K562 (cell line): ENCODE measurements at regions not wholly inside any gene's neighbourhood (a gene's known extent, or its start where the extent isn't known, plus 50 kb on each side); places are given as distances from the start of the nearest gene placed in this dataset.

Experiments
- ATF3 ChIP-seq, 2 experiments: fragments of 450-650 bp in 1 of 2; sonication (generic) in 1 of 2; formaldehyde crosslinking in 1 of 2; IDR thresholded peaks in 1 of 2; conservative IDR thresholded peaks in 1 of 2; 2 replicates each; pipeline versions ENCODE4 v1.6.1 to v1.8.1; 2016 to 2023; ENCODE audit warnings: mild to moderate bottlenecking in 2 of 2, moderate library complexity in 2 of 2, inconsistent platforms in 1 of 2, missing genetic modification reagents in 1 of 2
- BCL6 ChIP-seq: fragments of 250-450 bp; sonication (Bioruptor Pico); IDR thresholded peaks from 2 replicates; pipeline ENCODE4 v1.4.0; 2020
- E2F1 ChIP-seq: sonication (generic); formaldehyde crosslinking; IDR thresholded peaks from 2 replicates; pipeline ENCODE4 v1.8.1; 2023; ENCODE audit warnings: mild to moderate bottlenecking, missing genetic modification reagents, moderate library complexity
- E2F8 ChIP-seq: fragments of 450-650 bp; IDR thresholded peaks from 2 replicates; pipeline ENCODE4 v1.7.1; 2018; ENCODE audit warnings: mild to moderate bottlenecking, low read depth; ENCODE audit not compliant: partially characterized antibody
- FOXK1 ChIP-seq: sonication (generic); formaldehyde crosslinking; IDR thresholded peaks from 2 replicates; pipeline ENCODE4 v1.8.0; 2022; ENCODE audit warnings: missing genetic modification reagents, mild to moderate bottlenecking, borderline replicate concordance
- GABPB2 ChIP-seq: fragments of 250-450 bp; sonication (Bioruptor Pico); conservative IDR thresholded peaks from 2 replicates; pipeline ENCODE4 v1.5.1; 2021; ENCODE audit warnings: mild to moderate bottlenecking
- GTF2F1 ChIP-seq: IDR thresholded peaks from 2 replicates; pipeline ENCODE4 v1.6.1; 2011; ENCODE audit warnings: low read depth, low read length, improper control_type of control experiment
- HDAC2 ChIP-seq: fragments of 450-650 bp; IDR thresholded peaks from 2 replicates; pipeline ENCODE4 v1.6.1; 2016; ENCODE audit warnings: mild to moderate bottlenecking
- KDM1A ChIP-seq, 2 experiments: fragments of 450-650 bp; IDR thresholded peaks; 2 replicates each; pipeline ENCODE4 v1.6.1; 2016; ENCODE audit warnings: mild to moderate bottlenecking in 2 of 2
- KDM5B ChIP-seq: fragments of 200-600 bp; sonication (generic); IDR thresholded peaks from 2 replicates; pipeline ENCODE4 v1.6.1; 2012; ENCODE audit warnings: low read depth, mild to moderate bottlenecking, moderate library complexity, low read length, control low read depth, inconsistent platforms; ENCODE audit not compliant: insufficient replicate concordance
- NR2F6 ChIP-seq: fragments of 450-650 bp; formaldehyde crosslinking; IDR thresholded peaks from 2 replicates; pipeline ENCODE4 v1.4.0; 2020; ENCODE audit warnings: mild to moderate bottlenecking
- SAFB ChIP-seq: fragments of 200-400 bp; formaldehyde crosslinking; IDR thresholded peaks from 2 replicates; pipeline ENCODE4 v1.6.1; 2017; ENCODE audit warnings: low read depth, low read length, borderline replicate concordance
- SMARCA5 ChIP-seq: fragments of 450-650 bp; IDR thresholded peaks from 2 replicates; pipeline ENCODE4 v1.6.1; 2016
- SREBF1 ChIP-seq: fragments of 150-350 bp; IDR thresholded peaks from 2 replicates; pipeline ENCODE4 v1.6.1; 2014; ENCODE audit warnings: antibody characterized with exemption, low read depth, low read length, borderline replicate concordance
- TCF3 ChIP-seq: sonication (generic); formaldehyde crosslinking; IDR thresholded peaks from 2 replicates; pipeline ENCODE4 v1.4.0; 2020; ENCODE audit warnings: mild to moderate bottlenecking, missing genetic modification reagents
- TCFL5 ChIP-seq: fragments of 250-450 bp; sonication (Bioruptor Pico); conservative IDR thresholded peaks from 2 replicates; pipeline ENCODE4 v1.6.1; 2021; ENCODE audit warnings: mild to moderate bottlenecking, moderate library complexity, matching md5 sums
- THRAP3 ChIP-seq: fragments of 450-650 bp; IDR thresholded peaks from 2 replicates; pipeline ENCODE4 v1.6.1; 2016; ENCODE audit warnings: mild to moderate bottlenecking, inconsistent platforms, borderline replicate concordance
- TOE1 ChIP-seq, 2 experiments: fragments of 450-650 bp in 1 of 2; sonication (generic) in 1 of 2; formaldehyde crosslinking in 1 of 2; IDR thresholded peaks; 2 replicates each; pipeline versions ENCODE4 v1.7.1 to v1.8.0; 2016 to 2022; ENCODE audit warnings: borderline replicate concordance in 2 of 2, mild to moderate bottlenecking in 2 of 2, antibody characterized with exemption in 1 of 2, inconsistent platforms in 1 of 2, low read depth in 1 of 2, missing genetic modification reagents in 1 of 2, moderate library complexity in 1 of 2
- XRCC5 ChIP-seq: fragments of 200-400 bp; formaldehyde crosslinking; IDR thresholded peaks from 2 replicates; pipeline ENCODE4 v1.6.1; 2017; ENCODE audit warnings: low read depth, mild to moderate bottlenecking, low read length
- ZHX1 ChIP-seq: fragments of 150-350 bp; conservative IDR thresholded peaks from 2 replicates; pipeline ENCODE4 v1.6.1; 2014; ENCODE audit warnings: low read length
- ZNF232 ChIP-seq: sonication (generic); formaldehyde crosslinking; IDR thresholded peaks from 2 replicates; pipeline ENCODE4 v1.8.0; 2022; ENCODE audit warnings: mild to moderate bottlenecking, missing genetic modification reagents
- ZNF3 ChIP-seq: fragments of 250-450 bp; sonication (Bioruptor Pico); IDR thresholded peaks from 2 replicates; pipeline ENCODE4 v1.5.0; 2021; ENCODE audit warnings: mild to moderate bottlenecking, moderate library complexity

GRCh38 chr10:21180604-21181003 lies 283.5 kb upstream of the NEBL start (continued):
- no peak for TF ChIP-seq XRCC5
- TF ChIP-seq E2F1 (CRISPR knock-in tag): no peak
- no peak for TF ChIP-seq TOE1 (IDR thresholded peaks at IDR 0.05; ENCODE audit: borderline replicate concordance)
- TF ChIP-seq TOE1 (CRISPR knock-in tag; IDR thresholded peaks at IDR 0.05; ENCODE audit: borderline replicate concordance, low read depth): no peak
- TF ChIP-seq SAFB: no peak
- TF ChIP-seq SREBF1: no peak
- no peak for TF ChIP-seq KDM5B
- no peak for TF ChIP-seq GTF2F1
- no peak for TF ChIP-seq NR2F6 (CRISPR knock-in tag)
- TF ChIP-seq ZNF3 (CRISPR knock-in tag): no peak
- no peak for TF ChIP-seq THRAP3
- peak; percentile 47; the same call in 1 of the 2 replicates for TF ChIP-seq HDAC2
- no peak for TF ChIP-seq GABPB2
- peak; percentile 25 to 34; a peak in 1 of 4 replicates for TF ChIP-seq KDM1A (IDR thresholded peaks at IDR 0.05)
- TF ChIP-seq ZNF232 (CRISPR knock-in tag): no peak
- TF ChIP-seq TCF3 (CRISPR knock-in tag): peak; percentile 56
- TF ChIP-seq ATF3 (IDR thresholded peaks at IDR 0.05): no peak
- TF ChIP-seq ATF3 (CRISPR knock-in tag; conservative IDR thresholded peaks at IDR 0.05): no peak
- TF ChIP-seq TCFL5: no peak
- no peak for TF ChIP-seq SMARCA5
- no peak for TF ChIP-seq E2F8
- no peak for TF ChIP-seq ZHX1
- TF ChIP-seq FOXK1 (CRISPR knock-in tag): no peak
- no peak for TF ChIP-seq BCL6 (CRISPR knock-in tag)
